ENCODE measurements at regions not wholly inside any gene's neighbourhood (a gene's known extent, or its start where the extent isn't known, plus 50 kb on each side); places are given as distances from the start of the nearest gene placed in this dataset.

- H3K27me3 ChIP-seq: no peaks in the 10 kb centered on the region
- no peaks in the 10 kb centered on the region for H4K20me1 ChIP-seq
- H3K9ac ChIP-seq: no peak overlapping the region
- no peak for TF ChIP-seq Cebpa-rat (IDR thresholded peaks at IDR 0.05)
- H3K27ac ChIP-seq: no peak overlapping the region
- H3K4me3 ChIP-seq: no peak overlapping the region
- peaks cover 0 to 13% (median 0%) of the 10 kb centered on the region in 11 experiments; a peak in 6 of 22 replicates for H3K9me3 ChIP-seq (replicated peaks in 1 of 11)
- no peaks in the 10 kb centered on the region for H3K4me1 ChIP-seq
- H3K36me3 ChIP-seq: no peaks in the 10 kb centered on the region
- no peak overlapping the region for H3K4me2 ChIP-seq
Observed at GRCh38 chr5:14075937-14076336, 67.2 kb upstream of the TRIO start.

GRCh38 chr5:14071433-14071832 lies 71.7 kb upstream of the TRIO start:
- Histone ChIP-seq H3K4me1 (no peaks in the 10 kb centered on the region), H3K27ac (no peak overlapping the region), H3K4me2 (no peak overlapping the region)

DNA sequence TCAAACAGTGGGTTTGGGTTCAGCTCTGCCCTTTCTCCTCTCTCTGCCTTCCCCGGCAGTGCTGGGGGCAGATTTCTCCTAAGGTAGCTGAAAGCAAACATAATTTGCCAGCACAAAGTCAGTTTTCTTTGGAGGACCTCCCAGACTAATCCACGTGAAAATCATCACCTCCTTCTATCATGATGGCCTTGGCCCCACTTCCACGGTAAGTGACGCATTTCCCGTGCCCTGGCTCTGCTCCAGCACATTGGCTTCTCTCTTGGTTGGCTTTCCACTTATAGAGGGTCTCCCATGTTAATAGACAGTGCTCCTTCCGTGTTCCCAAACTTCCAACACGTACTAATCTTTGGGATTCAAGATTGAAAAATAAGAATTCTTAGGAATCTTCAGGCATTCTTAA lies 74.1 kb upstream of the TRIO start:
- Histone ChIP-seq H3K27me3 (no peaks in the 10 kb centered on the region), H3K4me1 (no peaks in the 10 kb centered on the region), H4K20me1 (no peaks in the 10 kb centered on the region), H3K9ac (no peak overlapping the region), H3K27ac (no peak overlapping the region), H3K36me3 (no peaks in the 10 kb centered on the region), H3K4me2 (no peak overlapping the region), H3K4me3 (no peak overlapping the region), H3K9me3 (replicated peaks in 1 of 11) (peaks cover 0 to 13% (median 0%) of the 10 kb centered on the region in 11 experiments; a peak in 6 of 22 replicates)
- TF ChIP-seq Cebpa-rat (IDR thresholded peaks at IDR 0.05): no peak

More at GRCh38 chr5:14071433-14071832, 71.7 kb upstream of the TRIO start:
- Histone ChIP-seq H3K36me3 (no peaks in the 10 kb centered on the region), H3K9ac (no peak overlapping the region), H3K27me3 (no peaks in the 10 kb centered on the region), H4K20me1 (no peaks in the 10 kb centered on the region), H3K4me3 (no peak overlapping the region), H3K9me3 (replicated peaks in 1 of 11) (peaks cover 0 to 13% (median 0%) of the 10 kb centered on the region in 11 experiments; a peak in 6 of 22 replicates)
- no peak for TF ChIP-seq Cebpa-rat (IDR thresholded peaks at IDR 0.05)

- H3K36me3 ChIP-seq: no peaks in the 10 kb centered on the region
- H3K27me3 ChIP-seq: no peaks in the 10 kb centered on the region
- H3K27ac ChIP-seq: no peak overlapping the region
- H3K4me3 ChIP-seq: no peak overlapping the region
- H3K4me1 ChIP-seq: no peaks in the 10 kb centered on the region
- TF ChIP-seq Cebpa-rat (IDR thresholded peaks at IDR 0.05): no peak
- no peak overlapping the region for H3K4me2 ChIP-seq
- no peaks in the 10 kb centered on the region for H4K20me1 ChIP-seq
- no peak overlapping the region for H3K9ac ChIP-seq
- peaks cover 0 to 13% (median 0%) of the 10 kb centered on the region in 11 experiments; a peak in 6 of 22 replicates for H3K9me3 ChIP-seq (replicated peaks in 1 of 11)
Observed at GRCh38 chr5:14068136-14068535, 75.0 kb upstream of the TRIO start.

DNA sequence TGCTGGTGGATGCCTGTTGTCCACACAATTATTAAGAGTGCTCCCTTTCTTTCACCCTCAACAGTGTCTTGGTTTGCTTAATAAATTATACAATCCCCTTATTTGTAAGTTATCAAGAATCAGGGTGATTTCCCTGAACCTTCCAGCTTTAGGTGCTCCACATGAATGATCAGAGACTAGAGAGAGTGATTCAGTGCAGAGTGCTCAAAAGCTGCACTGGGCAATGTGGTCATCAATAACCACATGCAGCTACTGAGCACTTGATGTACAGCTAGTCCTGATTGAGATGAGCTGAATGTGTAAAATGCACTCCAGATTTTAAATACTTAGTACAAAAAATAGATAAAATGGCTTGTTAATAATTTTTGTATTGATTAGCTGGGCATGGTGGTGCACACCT lies 76.8 kb upstream of the TRIO start:
- Histone ChIP-seq H3K4me3 (no peak overlapping the region), H3K27me3 (no peaks in the 10 kb centered on the region), H3K27ac (no peak overlapping the region), H3K4me1 (no peaks in the 10 kb centered on the region), H3K36me3 (no peaks in the 10 kb centered on the region), H3K9me3 (replicated peaks in 1 of 11) (peaks cover 0 to 4% (median 3%) of the 10 kb centered on the region in 11 experiments; a peak in 16 of 22 replicates), H3K9ac (no peak overlapping the region), H4K20me1 (no peaks in the 10 kb centered on the region), H3K4me2 (no peak overlapping the region)
- TF ChIP-seq Cebpa-rat (IDR thresholded peaks at IDR 0.05): no peak

DNA sequence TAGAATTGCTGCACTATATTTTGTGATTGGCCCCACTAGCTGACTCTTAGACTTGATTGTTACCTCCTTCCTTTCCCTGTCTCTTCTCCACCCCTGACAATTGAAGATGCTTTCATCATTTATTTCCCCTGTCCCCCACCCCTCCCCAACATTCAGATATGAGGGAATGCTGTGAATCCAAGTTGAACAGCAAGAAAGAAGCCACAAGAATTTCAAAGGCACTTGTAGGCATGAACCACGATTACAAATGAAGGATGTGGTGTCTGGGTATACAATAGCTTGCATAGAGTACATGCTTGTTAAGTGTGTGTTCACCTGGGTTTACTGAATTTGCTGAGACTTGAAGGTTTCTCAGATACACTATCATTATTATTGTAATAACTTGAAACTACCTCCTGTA lies 78.3 kb upstream of the TRIO start:
- no peak overlapping the region for H3K4me2 ChIP-seq
- no peak overlapping the region for H3K27ac ChIP-seq
- peaks cover 0 to 13% (median 7%) of the 10 kb centered on the region in 11 experiments; a peak in 15 of 22 replicates for H3K9me3 ChIP-seq (replicated peaks in 1 of 11)
- H3K27me3 ChIP-seq: no peaks in the 10 kb centered on the region
- H3K36me3 ChIP-seq: no peaks in the 10 kb centered on the region
- no peaks in the 10 kb centered on the region for H4K20me1 ChIP-seq
- H3K4me3 ChIP-seq: no peak overlapping the region
- H3K9ac ChIP-seq: no peak overlapping the region
- no peaks in the 10 kb centered on the region for H3K4me1 ChIP-seq
- no peak for TF ChIP-seq Cebpa-rat (IDR thresholded peaks at IDR 0.05)

DNA sequence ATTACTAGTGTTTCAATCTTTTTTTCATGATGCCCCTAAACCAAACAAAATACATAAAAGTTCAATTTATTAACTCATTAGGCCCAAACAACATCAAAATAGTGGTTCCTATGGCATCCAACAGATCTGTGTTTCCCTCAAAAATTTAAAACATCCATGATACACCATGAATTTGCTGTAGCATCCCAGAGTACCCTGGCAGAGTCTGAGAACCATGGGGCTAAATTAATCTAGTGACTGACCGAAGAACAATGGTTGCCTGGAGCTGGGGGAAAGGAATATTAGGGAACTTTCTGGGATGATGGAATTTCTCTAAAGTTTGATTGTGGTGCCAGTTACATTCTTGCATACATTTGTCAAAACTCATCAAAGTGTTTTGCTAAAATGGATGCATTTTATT lies 79.5 kb upstream of the TRIO start:
- Histone ChIP-seq H3K36me3 (no peaks in the 10 kb centered on the region), H3K9ac (no peak overlapping the region), H3K4me3 (no peak overlapping the region), H3K27ac (no peak overlapping the region), H3K4me1 (no peaks in the 10 kb centered on the region), H4K20me1 (no peaks in the 10 kb centered on the region), H3K9me3 (replicated peaks in 1 of 11) (peaks cover 0 to 13% (median 7%) of the 10 kb centered on the region in 11 experiments; a peak in 15 of 22 replicates), H3K27me3 (no peaks in the 10 kb centered on the region), H3K4me2 (no peak overlapping the region)
- no peak for TF ChIP-seq Cebpa-rat (IDR thresholded peaks at IDR 0.05)

GRCh38 chr5:14063138-14063537 lies 80.0 kb upstream of the TRIO start:
- H3K9me3 ChIP-seq (replicated peaks in 1 of 11): peaks cover 0 to 13% (median 7%) of the 10 kb centered on the region in 11 experiments; a peak in 15 of 22 replicates
- TF ChIP-seq Cebpa-rat (IDR thresholded peaks at IDR 0.05): no peak

DNA sequence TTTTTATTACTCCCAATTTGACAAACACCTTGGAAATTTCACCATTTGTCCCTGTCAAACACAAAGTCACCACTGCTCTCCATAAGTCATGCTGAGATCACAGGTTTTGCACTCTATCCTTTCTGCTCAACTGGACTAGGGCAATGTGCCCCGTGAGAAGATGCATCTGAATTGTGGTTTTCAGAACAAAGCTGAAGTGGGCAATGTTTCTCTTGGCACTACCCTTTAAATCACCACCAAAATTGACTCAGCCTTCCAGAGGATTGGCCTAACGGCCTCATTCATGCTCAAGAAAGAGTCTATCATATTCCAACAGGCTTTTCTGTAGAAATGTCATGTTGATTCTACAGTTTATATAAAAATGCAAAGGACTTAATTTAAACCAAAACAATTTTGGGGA lies 81.0 kb upstream of the TRIO start:
- TF ChIP-seq Cebpa-rat (IDR thresholded peaks at IDR 0.05): no peak
- Histone ChIP-seq H3K27ac (no peak overlapping the region), H3K9ac (no peak overlapping the region), H3K9me3 (replicated peaks in 1 of 11) (peaks cover 0 to 13% (median 7%) of the 10 kb centered on the region in 11 experiments; a peak in 15 of 22 replicates), H3K4me2 (no peak overlapping the region), H3K27me3 (no peaks in the 10 kb centered on the region), H4K20me1 (no peaks in the 10 kb centered on the region), H3K4me1 (no peaks in the 10 kb centered on the region), H3K36me3 (no peaks in the 10 kb centered on the region), H3K4me3 (no peak overlapping the region)

More at GRCh38 chr5:14063138-14063537, 80.0 kb upstream of the TRIO start:
- no peaks in the 10 kb centered on the region for H3K36me3 ChIP-seq
- no peak overlapping the region for H3K4me3 ChIP-seq
- no peak overlapping the region for H3K27ac ChIP-seq
- H3K9ac ChIP-seq: no peak overlapping the region
- H4K20me1 ChIP-seq: no peaks in the 10 kb centered on the region
- H3K4me2 ChIP-seq: no peak overlapping the region
- no peaks in the 10 kb centered on the region for H3K4me1 ChIP-seq
- H3K27me3 ChIP-seq: no peaks in the 10 kb centered on the region

DNA sequence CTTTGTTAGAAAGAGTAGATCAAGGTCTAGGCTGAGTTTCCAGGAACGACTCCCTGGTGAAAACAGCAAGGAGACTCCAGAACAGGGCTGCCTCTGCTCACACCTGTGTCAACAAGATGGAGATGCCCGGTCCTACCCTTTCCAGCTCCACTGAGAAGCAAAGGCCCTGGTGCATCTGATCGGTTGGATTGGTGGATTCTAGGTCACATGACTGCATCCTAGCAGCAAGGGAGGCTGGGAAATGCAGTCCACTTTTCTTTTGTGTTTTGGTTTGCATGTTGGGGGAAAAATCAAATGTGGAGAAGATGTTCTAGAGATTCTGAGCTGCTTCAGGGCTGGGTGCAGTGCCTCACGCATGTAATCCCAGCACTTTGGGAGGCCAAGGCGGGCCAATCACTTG lies 82.0 kb upstream of the TRIO start:
- Histone ChIP-seq H3K27ac (no peak overlapping the region), H3K4me3 (no peak overlapping the region), H3K9ac (no peak overlapping the region), H3K4me1 (no peaks in the 10 kb centered on the region), H3K9me3 (replicated peaks in 1 of 11) (peaks cover 0 to 13% (median 7%) of the 10 kb centered on the region in 11 experiments; a peak in 15 of 22 replicates), H4K20me1 (no peaks in the 10 kb centered on the region), H3K4me2 (no peak overlapping the region), H3K36me3 (no peaks in the 10 kb centered on the region), H3K27me3 (no peaks in the 10 kb centered on the region)
- no peak for TF ChIP-seq Cebpa-rat (IDR thresholded peaks at IDR 0.05)
